Trophoblast cell (in vitro differentiated cells and primary cell): ENCODE measurements at regions not wholly inside any gene's neighbourhood (a gene's known extent, or its start where the extent isn't known, plus 50 kb on each side); places are given as distances from the start of the nearest gene placed in this dataset.

Experiments used
- DNase-seq, 2 donors: peaks; one replicate each; pipeline ENCODE4 v3.0.0-alpha.2; 2016
- H2AFZ ChIP-seq: 2 replicates; pipeline ENCODE4 v1.6.1; 2013; ENCODE audit warnings: low read length, moderate library complexity, mild to moderate bottlenecking; ENCODE audit not compliant: insufficient read depth, poor library complexity
- H2AK5ac ChIP-seq: 2 replicates; pipeline ENCODE4 v1.6.1; 2013; ENCODE audit warnings: mild to moderate bottlenecking, low read length
- H2BK120ac ChIP-seq: 2 replicates; pipeline ENCODE4 v1.6.1; 2013; ENCODE audit warnings: low read length, mild to moderate bottlenecking, moderate library complexity; ENCODE audit not compliant: insufficient read depth, poor library complexity
- H2BK12ac ChIP-seq: 2 replicates; pipeline ENCODE4 v1.6.1; 2013; ENCODE audit warnings: mild to moderate bottlenecking, low read length, moderate library complexity
- H2BK5ac ChIP-seq: 2 replicates; pipeline ENCODE4 v1.6.1; 2013; ENCODE audit warnings: low read length, low read depth, moderate library complexity, mild to moderate bottlenecking; ENCODE audit not compliant: poor library complexity
- H3K14ac ChIP-seq: 2 replicates; pipeline ENCODE4 v1.6.1; 2013; ENCODE audit warnings: mild to moderate bottlenecking, low read length
- H3K18ac ChIP-seq: 2 replicates; pipeline ENCODE4 v1.6.1; 2013; ENCODE audit warnings: mild to moderate bottlenecking, low read length
- H3K23ac ChIP-seq: 2 replicates; pipeline ENCODE4 v1.6.1; 2013; ENCODE audit warnings: low read length
- H3K27ac ChIP-seq: 2 replicates; pipeline ENCODE4 v1.5.1; 2013; ENCODE audit warnings: low read depth, mild to moderate bottlenecking, inconsistent platforms, low read length, moderate library complexity
- H3K27me3 ChIP-seq: 2 replicates; pipeline ENCODE4 v1.6.1; 2013; ENCODE audit warnings: inconsistent platforms, mild to moderate bottlenecking, low read length, moderate library complexity; ENCODE audit not compliant: insufficient read depth
- H3K36me3 ChIP-seq, 2 experiments: 1 replicate in 1 of 2; 2 replicates in 1 of 2; pipeline ENCODE4 v1.6.1; 2013; ENCODE audit warnings: low read length in 2 of 2, mild to moderate bottlenecking in 2 of 2, moderate library complexity in 1 of 2; ENCODE audit not compliant: insufficient read depth in 2 of 2, control insufficient read depth in 1 of 2
- H3K4ac ChIP-seq: 2 replicates; pipeline ENCODE4 v1.6.1; 2013; ENCODE audit warnings: low read depth, mild to moderate bottlenecking, low read length, moderate library complexity
- H3K4me1 ChIP-seq, 2 experiments: 1 replicate in 1 of 2; 2 replicates in 1 of 2; pipeline ENCODE4 v1.6.1; 2013; ENCODE audit warnings: low read length in 2 of 2, mild to moderate bottlenecking in 2 of 2, moderate library complexity in 1 of 2; ENCODE audit not compliant: insufficient read depth in 2 of 2, control insufficient read depth in 1 of 2
- H3K4me2 ChIP-seq: 2 replicates; pipeline ENCODE4 v1.6.1; 2013; ENCODE audit warnings: inconsistent platforms, mild to moderate bottlenecking, low read length, moderate library complexity
- H3K4me3 ChIP-seq: 2 replicates; pipeline ENCODE4 v1.5.1; 2013; ENCODE audit warnings: mild to moderate bottlenecking, low read depth, low read length, inconsistent platforms
- H3K79me1 ChIP-seq: one replicate; pipeline ENCODE4 v1.6.1; 2013; ENCODE audit warnings: low read length
- H3K79me2 ChIP-seq: 2 replicates; pipeline ENCODE4 v1.6.1; 2013; ENCODE audit warnings: low read length, mild to moderate bottlenecking; ENCODE audit not compliant: control insufficient read depth, insufficient read depth, poor library complexity
- H3K9ac ChIP-seq: 2 replicates; pipeline ENCODE4 v1.6.1; 2013; ENCODE audit warnings: mild to moderate bottlenecking, low read length
- H3K9me3 ChIP-seq: 2 replicates; pipeline ENCODE4 v1.6.1; 2013; ENCODE audit warnings: low read depth, mild to moderate bottlenecking, control low read depth, inconsistent platforms, low read length; ENCODE audit not compliant: insufficient read depth
- H4K12ac ChIP-seq: 2 replicates; pipeline ENCODE4 v1.6.1; 2013; ENCODE audit warnings: low read depth, mild to moderate bottlenecking, low read length, moderate library complexity
- H4K8ac ChIP-seq: 2 replicates; pipeline ENCODE4 v1.6.1; 2013; ENCODE audit warnings: low read depth, mild to moderate bottlenecking, low read length, moderate library complexity
- H4K91ac ChIP-seq: one replicate; pipeline ENCODE4 v1.6.1; 2013; ENCODE audit warnings: low read depth, mild to moderate bottlenecking, low read length, moderate library complexity
- WGBS: extraction: QIAGEN DNeasy Blood & Tissue Kit; methylation state at CpG from one replicate; pipeline ENCODE4 v1.1.7; 2013; ENCODE audit warnings: missing lambda C conversion rate; ENCODE audit not compliant: insufficient read length, insufficient coverage; ENCODE audit errors: extremely low coverage; 5-methylcytosine and 5-hydroxymethylcytosine counted together

DNA sequence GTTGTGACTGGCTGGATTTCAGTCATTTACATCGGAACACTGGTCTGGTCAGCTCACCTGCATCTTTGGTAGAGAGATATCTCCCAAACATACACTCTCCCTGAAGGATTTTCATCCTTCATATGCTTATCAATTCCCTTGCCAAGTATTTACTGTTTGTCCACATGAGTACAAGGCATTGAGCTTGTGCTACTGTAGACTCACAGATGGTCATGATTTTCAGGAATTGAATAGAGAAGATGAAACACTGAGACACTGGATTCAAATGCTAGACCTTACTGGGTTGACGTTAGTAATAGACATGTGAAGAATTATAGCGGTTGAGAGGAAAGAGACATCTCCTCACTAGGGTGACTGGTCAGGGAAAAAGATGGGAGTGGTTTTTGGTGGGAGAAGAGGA is 62.9 kb upstream of the ABL1 start:
- Histone ChIP-seq H3K23ac (no peak overlapping the region), H3K27ac (no peak overlapping the region), H4K91ac (no peak overlapping the region), H3K9ac (no peak overlapping the region), H3K79me2 (peaks cover 2% of the 10 kb centered on the region), H4K8ac (no peak overlapping the region), H2AK5ac (no peak overlapping the region), H3K4me2 (no peak overlapping the region), H4K12ac (no peak overlapping the region), H3K27me3 (no peaks in the 10 kb centered on the region), H3K79me1 (no peaks in the 10 kb centered on the region), H3K4me3 (no peak overlapping the region), H2BK12ac (no peak overlapping the region), H3K36me3 (no peaks in the 10 kb centered on the region), H3K9me3 (no peaks in the 10 kb centered on the region), H3K14ac (no peak overlapping the region), H2BK120ac (no peak overlapping the region), H2BK5ac (no peak overlapping the region), H3K18ac (no peak overlapping the region), H2AFZ (no peak overlapping the region), H3K4me1 (peaks cover 4 to 6% of the 10 kb centered on the region in 2 experiments), H3K4ac (no peak overlapping the region)
- no CpG with 5 or more reads among the region's 3 CpGs for WGBS
- no peak for DNase-seq

GRCh38 chr9:130774183-130774582 is 60.9 kb upstream of the ABL1 start:
- Histone ChIP-seq H3K79me1 (no peaks in the 10 kb centered on the region), H3K9me3 (no peaks in the 10 kb centered on the region), H2AFZ (no peak overlapping the region), H3K79me2 (no peaks in the 10 kb centered on the region), H4K8ac (no peak overlapping the region), H2BK12ac (no peak overlapping the region), H4K91ac (no peak overlapping the region), H3K14ac (no peak overlapping the region), H4K12ac (no peak overlapping the region), H3K4me2 (no peak overlapping the region), H2AK5ac (no peak overlapping the region), H3K4me1 (no peaks in the 10 kb centered on the region), H3K18ac (peak overlapping the region; percentile 65), H3K23ac (no peak overlapping the region), H2BK5ac (no peak overlapping the region), H3K36me3 (no peaks in the 10 kb centered on the region), H3K9ac (no peak overlapping the region), H2BK120ac (no peak overlapping the region), H3K4me3 (no peak overlapping the region), H3K27me3 (no peaks in the 10 kb centered on the region), H3K4ac (no peak overlapping the region), H3K27ac (no peak overlapping the region)
- no CpG with 5 or more reads among the region's 3 CpGs for WGBS
- no peak for DNase-seq

DNA sequence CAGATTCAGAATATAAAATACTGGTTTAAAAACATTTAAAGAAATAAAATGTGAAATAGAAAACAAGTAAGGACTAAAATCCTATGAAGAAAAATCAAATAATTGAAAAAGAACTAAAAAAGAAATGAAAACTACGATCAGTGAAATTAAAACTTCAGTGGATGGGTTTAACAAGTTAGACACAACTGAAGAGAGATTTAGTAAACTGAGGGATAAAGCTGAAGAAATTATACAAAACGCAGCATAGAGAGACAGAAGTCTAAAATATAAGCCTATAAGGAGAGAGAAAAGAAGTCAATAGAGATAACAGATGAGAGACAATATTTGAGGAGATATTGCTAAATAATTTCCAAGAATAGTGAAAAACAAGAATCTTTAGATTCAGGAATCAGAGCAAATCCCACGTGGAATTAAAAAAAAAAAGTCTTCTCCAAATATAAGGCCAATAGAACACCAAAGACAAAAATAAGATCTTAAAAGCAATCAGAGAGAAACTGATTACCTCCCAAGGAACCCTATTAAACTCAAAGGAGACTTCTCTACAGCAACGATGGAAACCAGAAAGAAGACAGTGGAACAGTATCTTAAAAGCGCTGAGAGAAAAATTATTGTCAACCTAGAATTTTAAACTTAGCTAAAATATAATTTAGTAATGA is 59.6 kb upstream of the ABL1 start:
- Histone ChIP-seq H2AFZ (no peak overlapping the region), H2BK12ac (no peak overlapping the region), H3K4ac (no peak overlapping the region), H3K18ac (no peak overlapping the region), H3K36me3 (no peaks in the 10 kb centered on the region), H3K9ac (no peak overlapping the region), H4K12ac (no peak overlapping the region), H3K23ac (no peak overlapping the region), H3K4me2 (no peak overlapping the region), H3K4me3 (no peak overlapping the region), H3K9me3 (no peaks in the 10 kb centered on the region), H3K14ac (no peak overlapping the region), H2BK5ac (no peak overlapping the region), H2BK120ac (no peak overlapping the region), H3K79me1 (no peaks in the 10 kb centered on the region), H3K27me3 (no peaks in the 10 kb centered on the region), H2AK5ac (no peak overlapping the region), H4K91ac (no peak overlapping the region), H3K4me1 (no peaks in the 10 kb centered on the region), H3K27ac (no peak overlapping the region), H3K79me2 (no peaks in the 10 kb centered on the region), H4K8ac (no peak overlapping the region)
- no CpG with 5 or more reads among the region's 5 CpGs for WGBS
- DNase-seq = no peak

GRCh38 chr9:130779153-130779855 is 55.8 kb upstream of the ABL1 start:
- Histone ChIP-seq H3K4me3 (no peak overlapping the region), H3K4ac (no peak overlapping the region), H3K4me1 (peaks cover 0 to 2% of the 10 kb centered on the region in 2 experiments), H4K12ac (no peak overlapping the region), H3K9ac (no peak overlapping the region), H3K23ac (no peak overlapping the region), H2AFZ (no peak overlapping the region), H3K79me2 (no peaks in the 10 kb centered on the region), H3K14ac (no peak overlapping the region), H2BK12ac (no peak overlapping the region), H3K18ac (no peak overlapping the region), H2BK5ac (no peak overlapping the region), H4K8ac (no peak overlapping the region), H4K91ac (no peak overlapping the region), H2BK120ac (no peak overlapping the region), H3K9me3 (no peaks in the 10 kb centered on the region), H3K36me3 (no peaks in the 10 kb centered on the region), H2AK5ac (no peak overlapping the region), H3K79me1 (no peaks in the 10 kb centered on the region), H3K27me3 (no peaks in the 10 kb centered on the region), H3K4me2 (no peak overlapping the region), H3K27ac (no peak overlapping the region)
- WGBS = no CpG with 5 or more reads among the region's 9 CpGs
- no peak for DNase-seq
